Iris pigment epithelial cell (primary cell): ENCODE measurements at regions not wholly inside any gene's neighbourhood (a gene's known extent, or its start where the extent isn't known, plus 50 kb on each side); places are given as distances from the start of the nearest gene placed in this dataset.
"Not testable (repeated sequence)": the region's sequence is repeated elsewhere in the genome, so short reads cannot be mapped to it uniquely, and the experiment has no call there.

Experiments used
- DNase-seq: peaks from one replicate; pipeline ENCODE4 v3.0.0-alpha.2; 2011; ENCODE audit warnings: low read depth

DNA sequence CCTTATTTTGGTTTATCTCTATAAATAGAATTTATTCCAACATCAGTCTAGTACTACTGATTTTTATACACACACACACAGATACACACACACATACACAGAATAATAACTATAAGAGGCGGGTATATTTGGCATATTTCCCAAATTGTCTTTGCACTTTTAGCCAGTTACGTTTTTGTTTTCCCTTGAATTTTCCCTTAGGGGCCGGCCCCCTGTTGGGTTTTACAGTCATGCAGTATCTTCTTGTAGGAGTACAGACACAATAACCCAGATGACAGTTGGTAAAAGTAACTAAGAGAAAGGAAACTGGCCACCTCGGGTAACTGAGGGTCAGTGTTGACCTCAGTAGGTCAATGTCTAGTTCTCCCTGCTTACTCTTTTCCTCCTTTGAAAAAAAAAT is 50.9 kb downstream of the DISP1 start:
- DNase-seq = no peak

DNA sequence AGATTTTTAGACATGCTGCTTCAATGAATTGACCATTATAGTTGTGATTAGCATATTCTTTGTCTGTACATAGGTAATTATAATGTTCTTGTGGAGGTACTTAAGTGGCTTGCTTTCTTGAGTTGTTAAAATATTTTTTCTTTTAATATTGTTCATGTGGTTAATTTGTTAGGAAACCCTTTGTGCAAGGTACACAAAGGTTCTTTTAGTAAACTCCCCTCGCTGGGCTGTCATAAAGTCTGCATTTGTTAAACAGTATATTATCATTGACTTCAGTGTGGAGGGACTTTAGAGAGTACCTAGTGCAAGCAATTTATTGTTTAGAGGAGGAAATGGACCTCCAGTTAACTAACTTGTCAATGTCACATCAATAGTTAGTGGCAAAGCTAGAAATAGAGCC is 52.5 kb downstream of the DISP1 start:
- no peak for DNase-seq

DNA sequence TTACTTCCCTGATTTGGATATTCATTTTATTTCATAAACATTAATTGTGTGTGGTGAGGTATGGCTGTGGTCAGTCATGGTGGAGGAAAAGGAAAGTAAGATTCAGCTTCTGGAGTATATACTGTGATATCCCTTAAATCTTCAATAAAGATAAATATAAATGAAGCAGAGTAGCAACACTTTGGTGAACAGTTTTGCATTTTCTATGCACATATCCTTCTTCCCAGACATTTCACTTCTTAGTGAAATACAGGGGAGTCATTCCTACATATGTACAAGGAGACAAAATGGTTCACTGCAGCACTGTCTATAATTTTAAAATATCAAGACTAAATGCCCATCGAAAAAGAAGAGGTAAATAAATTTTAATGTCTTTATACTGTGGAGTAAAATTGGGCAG is 61.3 kb downstream of the DISP1 start:
- DNase-seq = no peak

DNA sequence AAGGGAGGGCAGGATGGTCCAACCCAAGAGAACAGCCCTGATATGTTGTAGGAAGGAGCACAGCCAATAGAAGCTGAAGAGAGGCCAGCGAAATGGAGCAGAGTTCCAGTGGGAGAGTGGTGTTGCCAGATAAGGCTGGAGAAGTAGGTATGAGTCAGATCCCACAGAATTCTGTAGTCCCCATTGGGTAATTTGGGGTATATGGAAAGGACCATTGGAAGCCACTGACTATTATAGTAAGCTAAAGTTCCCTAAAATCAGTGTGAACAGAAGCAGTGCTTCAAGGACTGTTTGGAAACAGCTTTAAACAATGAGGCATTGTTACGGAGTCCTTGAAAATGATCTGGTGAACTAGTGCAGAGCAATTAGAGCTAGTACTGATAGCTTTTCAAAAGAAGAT is 63.0 kb downstream of the DISP1 start:
- DNase-seq = no peak

DNA sequence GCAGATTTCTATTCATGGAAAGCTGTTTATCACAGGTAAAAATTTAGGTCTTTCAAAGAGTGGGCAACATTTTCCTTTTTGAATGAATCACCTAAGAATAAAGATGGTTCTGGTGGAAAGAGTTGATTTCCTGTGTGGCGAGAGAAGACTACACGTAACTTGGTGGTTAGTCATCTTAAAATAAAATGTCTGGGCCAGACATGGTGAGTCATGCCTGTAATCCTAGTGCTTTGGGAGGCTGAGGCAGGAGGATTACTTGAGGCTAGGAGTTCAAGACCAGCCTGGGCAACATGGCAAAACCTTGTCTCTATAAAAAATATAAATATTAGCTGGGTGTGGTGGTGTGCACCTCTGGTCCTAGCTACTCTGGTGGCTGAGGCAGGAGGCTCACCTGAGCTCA is 65.7 kb downstream of the DISP1 start:
- DNase-seq = peak; percentile 84

DNA sequence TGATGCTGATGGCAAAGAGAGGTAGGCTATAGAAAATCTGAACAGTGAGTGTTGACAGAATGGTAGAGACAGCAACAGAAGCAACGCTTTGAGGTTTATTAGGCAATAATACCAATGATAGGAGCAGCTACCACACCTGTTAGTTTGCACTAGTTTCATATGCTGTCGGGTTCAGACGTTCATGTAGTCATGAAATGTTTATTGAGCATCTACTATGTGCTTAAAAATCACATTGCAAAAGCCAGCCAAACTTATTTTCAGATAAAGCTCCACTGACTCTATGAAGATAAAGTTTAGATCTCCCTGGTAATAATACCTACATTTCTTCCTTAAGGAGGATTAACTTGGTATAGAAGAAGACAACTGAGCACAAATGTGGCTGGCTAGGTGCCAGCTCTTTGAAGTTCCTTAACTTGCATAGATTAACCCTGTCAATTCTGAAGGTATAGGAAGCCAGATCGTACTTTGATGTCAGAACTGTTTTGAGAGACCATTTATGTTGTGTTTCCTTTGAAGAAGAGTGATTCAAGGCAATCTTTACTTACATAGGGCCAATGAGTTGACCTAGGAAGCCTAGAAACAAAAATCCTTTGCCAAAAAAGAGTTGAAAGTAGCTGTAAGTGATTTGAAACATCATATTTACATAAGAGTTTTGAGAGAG is 71.5 kb downstream of the DISP1 start:
- no peak for DNase-seq

DNA sequence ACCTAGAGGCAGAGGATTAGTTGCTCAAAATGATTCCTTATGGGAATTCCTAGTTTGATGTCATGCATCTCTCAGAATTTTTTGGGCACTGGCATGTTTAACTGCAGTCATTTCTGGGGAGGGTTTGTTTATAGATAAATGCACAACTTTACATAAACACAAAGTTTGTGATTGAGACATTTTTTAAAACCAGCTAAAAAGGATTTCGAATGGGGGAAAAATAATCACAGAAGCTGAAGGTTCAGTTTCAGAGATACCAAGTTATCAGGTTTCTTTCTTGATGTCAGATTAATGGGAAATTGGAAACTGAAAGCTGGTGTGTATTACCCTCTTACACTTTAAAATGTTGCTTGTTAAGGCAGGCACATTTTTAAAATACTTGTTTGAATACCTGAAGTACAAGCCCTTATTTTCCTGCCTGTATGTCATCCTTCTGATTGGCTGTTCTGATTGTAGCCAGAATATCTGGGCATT is 72.1 kb downstream of the DISP1 start:
- DNase-seq = peak; percentile 29

DNA sequence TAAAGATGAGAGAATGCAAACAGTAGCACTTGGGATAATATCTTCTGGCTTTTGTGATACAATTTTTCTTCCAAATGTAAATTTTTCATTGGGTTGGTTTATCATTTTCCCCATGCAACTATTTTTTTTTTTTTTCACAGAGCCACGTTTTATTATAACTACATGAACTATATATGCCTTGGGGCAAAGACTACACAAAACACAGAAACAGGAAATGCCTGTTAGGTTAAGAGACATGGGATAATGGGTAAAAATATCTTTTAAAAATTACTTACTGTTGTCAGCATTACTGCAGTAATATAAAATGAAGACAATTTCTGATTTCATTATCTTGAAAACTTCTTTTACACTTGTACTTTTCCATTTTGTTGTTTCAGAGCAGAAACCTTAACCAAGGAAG is 74.6 kb downstream of the DISP1 start:
- DNase-seq = peak; percentile 17

DNA sequence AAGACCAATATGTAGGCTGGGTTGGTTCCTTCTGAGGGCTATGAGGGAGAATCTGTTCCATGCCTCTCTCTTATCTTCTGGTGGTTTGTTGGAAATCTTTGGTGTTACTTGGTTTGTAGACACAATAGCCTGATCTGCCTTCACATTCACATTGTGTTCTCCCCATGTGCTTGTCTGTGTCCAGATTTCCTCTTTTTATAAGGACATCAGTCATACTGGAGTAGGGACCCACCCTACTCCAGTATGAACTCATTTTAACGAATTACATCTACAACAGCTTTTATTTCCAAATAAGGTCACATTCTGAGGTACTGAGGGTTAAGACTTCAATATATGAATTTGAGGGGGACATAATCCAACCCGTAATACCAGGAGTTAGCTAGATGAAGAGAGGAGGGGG is 75.9 kb downstream of the DISP1 start:
- DNase-seq = no peak

DNA sequence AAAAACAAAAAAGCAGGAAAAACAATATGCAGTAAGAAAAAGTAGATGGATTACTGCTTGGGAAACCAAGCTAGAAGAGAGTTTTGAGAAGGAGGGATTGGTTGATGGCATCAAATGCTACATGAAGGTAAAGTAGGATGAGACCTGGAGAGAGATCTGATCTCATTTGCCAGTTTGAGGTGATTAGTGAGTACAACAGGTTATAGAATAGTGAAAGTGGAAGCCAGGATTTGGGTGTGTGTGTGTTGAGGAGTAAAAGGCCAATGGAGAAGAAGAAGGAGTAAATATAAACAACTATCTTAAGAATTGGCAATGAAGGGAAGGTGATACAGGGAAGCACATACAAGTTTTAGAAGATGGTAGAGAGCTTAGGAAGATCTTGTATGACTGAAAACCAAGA is 76.7 kb downstream of the DISP1 start:
- no peak for DNase-seq

DNA sequence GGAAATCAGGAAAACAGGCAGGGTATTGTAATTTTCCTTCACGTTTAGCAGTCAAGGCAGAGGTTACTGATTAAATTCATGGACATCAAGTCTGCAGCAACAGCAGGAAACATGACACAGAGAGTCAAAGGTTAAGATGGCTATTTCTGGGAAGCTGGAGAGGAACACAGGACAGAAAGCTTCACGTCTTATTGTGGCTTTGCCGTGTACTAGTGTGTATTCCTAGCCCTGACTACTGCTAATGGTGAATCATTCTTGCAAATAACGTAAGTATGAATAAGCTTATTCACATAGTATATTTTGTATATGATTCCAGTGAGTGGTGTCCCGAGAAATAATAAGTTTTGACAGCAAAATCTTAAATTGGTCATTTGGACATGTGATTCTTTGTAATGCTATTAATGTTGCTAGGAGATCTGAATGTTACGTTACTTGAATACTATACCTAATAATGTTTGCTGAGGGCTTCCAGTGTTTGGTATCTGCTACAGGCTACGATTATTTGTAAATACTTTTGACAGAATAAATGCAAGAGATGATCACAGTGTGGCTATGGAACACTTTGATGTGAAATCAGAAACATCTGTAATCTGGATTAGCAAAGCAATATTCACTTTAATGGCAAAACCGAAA is 77.4 kb downstream of the DISP1 start:
- peak; percentile 83 for DNase-seq

DNA sequence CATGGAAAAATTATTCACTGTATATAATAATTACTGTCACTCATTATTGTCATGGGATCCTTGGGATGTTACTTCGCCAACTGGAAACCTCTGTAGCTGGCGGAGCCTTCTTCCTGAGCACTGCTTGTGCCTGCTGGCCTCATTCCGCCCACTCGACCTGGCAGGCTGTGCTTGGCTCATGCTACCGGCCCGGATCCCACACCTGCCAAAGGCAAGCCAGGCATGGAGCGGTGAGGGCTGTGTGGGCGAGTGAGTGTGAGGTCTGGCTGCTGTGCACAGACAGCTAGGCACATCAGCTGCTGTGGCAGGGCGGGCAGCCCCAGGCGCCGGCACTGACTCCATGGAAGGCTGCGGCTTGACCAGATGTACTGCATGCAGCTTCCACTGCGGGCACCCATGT is 78.4 kb downstream of the DISP1 start:
- DNase-seq = no peak

DNA sequence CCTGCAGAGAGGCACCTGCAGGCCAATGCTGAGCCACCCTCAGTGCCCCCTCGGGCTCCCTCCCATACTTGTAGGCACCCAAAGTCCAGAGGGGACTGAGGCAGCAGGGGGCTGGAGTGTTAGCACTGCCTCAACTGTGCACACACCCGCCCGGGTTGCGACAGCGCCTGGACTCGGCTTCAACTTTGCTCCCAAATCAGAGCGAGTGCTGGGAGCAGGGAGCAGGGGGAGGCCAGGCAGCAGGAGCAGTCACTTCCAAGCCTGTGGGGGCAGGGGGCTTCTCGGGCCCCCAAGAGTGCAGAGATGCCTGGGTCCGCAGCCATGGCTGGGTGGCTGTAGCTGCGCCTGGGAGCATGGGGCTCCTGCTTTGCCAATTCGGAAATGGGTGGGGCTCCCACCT is 79.5 kb downstream of the DISP1 start:
- DNase-seq = no peak

DNA sequence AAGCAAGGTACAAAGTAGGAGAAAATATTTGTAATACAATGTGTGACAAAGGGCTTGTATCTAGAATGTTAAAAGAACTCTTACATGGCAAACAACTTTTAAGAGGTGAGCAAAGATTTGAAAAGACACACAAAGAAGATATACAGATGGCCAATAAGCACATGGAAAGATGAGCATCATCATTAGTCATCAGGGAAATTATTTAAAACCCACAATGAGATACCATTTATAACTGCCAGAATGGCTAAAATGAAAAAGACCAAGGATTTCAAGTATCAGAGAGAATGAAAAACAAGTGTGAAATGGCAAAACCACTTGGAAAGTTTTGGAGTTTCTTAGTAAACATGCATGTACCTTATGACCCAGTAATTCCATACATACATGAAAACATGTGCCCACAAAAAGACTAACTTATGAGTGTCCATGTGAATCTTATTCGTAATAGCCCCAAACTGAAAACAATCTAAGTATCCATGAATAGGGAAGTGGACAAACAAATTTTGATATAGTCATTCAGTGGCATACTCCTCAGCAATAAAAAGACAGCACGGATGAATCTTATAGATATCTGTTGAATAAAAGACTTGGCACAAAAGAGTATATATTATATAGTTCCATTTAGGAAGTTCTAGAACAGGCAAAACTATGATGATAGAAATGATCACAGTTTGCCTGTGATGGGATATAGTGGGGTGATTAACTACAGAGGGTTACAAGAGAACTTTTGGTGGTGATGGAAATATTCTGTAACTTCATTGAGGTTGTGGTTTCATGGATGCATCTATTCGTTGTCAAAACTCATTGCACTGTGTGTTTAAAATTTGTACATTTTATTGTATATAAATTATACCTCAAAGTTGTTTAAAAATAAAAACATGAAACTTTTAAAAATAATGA is 82.0 kb downstream of the DISP1 start:
- DNase-seq = peak; percentile 61

DNA sequence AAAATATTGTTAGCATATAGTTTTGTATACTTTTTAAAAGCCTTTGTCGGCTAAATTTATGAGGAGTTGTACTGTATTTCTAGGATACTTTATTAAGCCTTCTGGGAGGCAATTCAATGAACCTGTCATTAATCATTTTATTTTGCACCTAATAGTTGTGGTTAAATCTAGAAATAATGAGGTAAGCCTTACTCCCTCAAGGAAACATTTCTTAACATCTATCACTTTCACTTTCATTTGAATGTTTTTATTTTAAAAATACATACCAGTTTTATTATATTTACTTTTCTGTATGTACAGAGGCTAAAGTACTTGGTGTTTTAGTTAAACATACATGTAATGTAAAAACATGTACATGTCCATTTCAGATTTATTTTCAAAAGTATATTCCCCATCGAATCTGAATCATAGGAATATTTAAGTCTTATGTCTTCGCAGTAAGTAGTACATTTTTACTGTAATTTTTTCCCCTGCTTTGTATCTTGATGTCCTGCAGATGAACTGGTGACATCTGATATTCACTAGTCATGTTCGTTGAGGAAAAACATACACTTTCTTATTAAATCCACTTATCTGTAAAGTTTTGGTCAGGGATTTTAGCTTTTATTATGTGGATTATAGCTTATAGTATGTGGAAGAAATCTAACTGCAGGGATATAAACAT is 82.8 kb downstream of the DISP1 start:
- peak; percentile 57 for DNase-seq

DNA sequence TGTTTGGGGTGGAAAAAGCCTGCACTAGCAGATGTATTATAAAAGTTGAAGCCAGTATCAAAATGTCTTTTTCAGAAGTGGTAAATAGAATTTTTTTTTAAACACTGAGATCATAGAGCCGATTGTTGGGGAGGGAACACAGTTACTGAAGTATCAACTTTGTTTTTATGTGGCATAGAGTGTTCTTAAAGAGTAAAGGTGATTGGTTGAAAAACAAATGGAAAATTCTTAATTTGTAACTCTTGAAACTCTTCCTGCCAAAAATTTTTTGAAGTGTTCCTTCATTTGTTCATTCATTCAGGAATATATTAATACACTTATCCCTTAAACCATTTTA is 83.3 kb downstream of the DISP1 start:
- peak; percentile 28 for DNase-seq

DNA sequence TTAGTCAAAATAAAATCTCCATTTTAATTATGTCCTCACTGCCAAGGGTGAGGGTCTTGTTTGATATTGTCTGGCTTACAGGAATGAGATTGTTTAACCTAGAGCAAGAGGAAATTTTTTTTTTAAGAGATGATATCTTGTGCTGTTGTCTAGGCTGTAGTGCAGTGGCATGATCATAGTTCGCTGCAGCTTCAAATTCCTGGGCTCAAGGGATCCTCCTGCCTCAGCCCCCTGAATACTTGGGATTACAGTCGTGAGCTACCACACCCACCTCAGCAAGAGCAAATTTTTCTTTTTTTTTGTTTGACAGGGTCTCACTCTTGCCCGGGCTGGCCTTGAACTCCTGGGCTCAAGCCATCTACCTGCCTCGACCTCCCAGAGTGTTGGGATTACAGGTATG is 84.6 kb downstream of the DISP1 start:
- no peak for DNase-seq

DNA sequence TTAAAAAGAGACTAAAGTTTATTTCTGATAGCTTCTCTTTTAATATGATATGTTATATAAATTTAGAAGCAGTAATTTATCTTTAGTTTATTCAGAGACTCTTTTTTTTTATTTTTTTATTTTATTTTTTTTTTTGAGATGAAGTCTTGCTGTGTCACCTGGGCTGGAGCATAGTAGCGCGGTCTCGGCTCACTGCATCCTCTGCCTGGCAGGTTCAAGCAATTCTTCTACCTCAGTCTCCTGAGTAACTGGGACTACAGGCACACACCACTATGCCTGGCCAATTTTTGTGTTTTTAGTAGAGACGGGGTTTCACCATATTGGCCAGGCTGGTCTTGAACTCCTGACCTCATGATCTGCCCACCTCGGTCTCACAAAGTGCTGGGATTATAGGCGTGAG is 89.6 kb downstream of the DISP1 start:
- no peak for DNase-seq

DNA sequence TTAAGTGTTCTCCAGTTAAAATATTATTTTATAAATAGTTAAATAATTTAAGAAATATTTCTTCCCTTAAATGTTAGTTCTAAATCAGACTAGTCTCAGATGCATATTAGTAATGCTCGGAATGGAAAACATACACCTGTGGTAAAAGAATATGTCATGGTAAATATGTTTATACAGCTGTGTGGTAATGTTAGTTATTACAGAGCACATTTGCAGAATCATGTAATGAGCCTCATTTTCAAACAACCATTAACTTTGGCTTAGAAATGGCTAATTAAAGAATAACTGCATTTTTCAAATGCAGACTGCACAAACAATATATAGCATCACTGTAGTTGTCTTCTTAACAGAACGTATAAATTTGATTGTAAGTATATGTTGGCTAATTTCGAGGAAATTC is 90.3 kb downstream of the DISP1 start:
- no peak for DNase-seq

DNA sequence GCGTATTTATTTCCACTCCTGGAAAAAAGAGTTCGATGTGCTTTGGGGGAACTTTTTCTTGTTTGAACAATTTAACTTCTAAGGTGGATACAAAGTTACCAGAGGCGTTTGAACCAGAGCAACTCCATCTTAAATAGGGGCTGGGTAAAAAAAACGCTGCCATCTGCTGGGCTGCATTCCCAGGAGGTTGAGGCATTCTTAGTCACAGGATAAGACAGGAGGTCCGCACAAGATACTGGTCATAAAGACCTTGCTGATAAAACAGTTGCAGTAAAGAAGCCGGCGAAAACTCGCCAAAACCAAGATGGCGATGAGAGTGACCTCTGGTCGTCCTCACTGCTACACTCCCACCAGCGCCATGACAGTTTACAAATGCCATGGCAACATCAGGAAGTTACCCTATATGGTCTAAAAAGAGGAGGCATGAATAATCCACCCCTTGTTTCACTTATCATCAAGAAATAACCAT is 91.5 kb downstream of the DISP1 start:
- DNase-seq = not testable (repeated sequence)

DNA sequence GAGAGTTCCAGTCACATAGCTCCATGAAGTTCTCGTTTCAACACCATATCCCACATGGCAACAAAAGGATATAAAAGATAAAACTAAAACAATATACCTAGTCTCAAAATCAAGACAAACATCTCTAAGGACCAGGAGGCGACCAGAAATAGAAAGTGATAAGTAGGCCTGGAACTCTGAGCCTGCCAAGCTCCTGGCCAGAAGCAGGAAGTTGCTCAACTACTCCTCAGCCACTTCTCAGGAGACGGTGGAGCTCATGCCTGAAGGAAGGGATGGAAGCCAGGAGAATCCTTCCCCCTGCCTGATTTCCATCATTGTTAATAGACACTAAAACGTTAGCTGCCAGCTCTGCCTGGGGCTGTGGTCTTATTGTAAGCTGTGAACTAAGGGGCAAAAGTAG is 94.7 kb downstream of the DISP1 start:
- DNase-seq = peak; percentile 85

DNA sequence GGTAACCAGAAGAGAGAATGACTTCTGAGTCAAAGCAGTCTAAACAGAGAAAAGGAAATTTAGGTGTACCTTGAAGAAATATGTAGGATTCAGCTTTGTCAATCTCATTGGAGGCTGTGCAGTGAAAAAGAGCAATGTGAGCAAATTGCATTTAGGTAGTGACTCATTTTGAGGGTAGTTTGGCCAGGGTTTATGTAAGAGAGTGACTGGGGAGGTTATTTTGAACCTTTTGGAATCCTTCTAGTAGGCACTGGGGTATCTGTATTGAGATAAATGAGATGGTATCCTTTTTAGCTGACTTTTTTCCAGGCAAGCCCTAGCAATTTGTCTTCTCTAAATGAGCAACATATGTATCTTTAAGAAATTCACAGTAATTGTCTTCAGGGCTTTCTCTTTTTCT is 95.9 kb downstream of the DISP1 start:
- DNase-seq = peak; percentile 74

DNA sequence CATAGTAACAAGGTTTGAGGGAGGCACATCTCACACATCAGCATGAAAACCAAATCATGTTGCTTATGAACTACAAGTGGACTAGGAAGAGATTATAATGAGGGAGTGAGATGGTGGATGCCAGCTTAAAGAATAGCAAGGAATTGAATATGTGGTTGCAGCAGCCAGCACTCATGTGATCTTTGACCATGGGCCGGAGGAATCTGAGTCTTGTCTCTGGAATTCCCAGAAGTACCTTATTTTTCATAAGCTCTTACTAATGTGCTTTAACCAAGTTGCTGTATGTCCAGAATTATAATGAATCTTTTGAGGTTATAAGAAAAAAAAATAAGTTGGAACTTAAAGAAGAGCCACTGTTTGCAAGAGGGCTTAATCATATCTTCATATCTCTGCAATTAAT is 97.0 kb downstream of the DISP1 start:
- peak; percentile 76 for DNase-seq
